ENCODE measurements at regions not wholly inside any gene's neighbourhood (a gene's known extent, or its start where the extent isn't known, plus 50 kb on each side); places are given as distances from the start of the nearest gene placed in this dataset.

- no peak for DNase-seq
Measured at GRCh38 chr4:26106776-26107175, 192.8 kb downstream of the SMIM20 start.

- DNase-seq, result no peak
Measured at GRCh38 chr4:26108054-26108453, 194.0 kb downstream of the SMIM20 start.

- no peak for DNase-seq
Measured at GRCh38 chr4:26110493-26110892, 196.5 kb downstream of the SMIM20 start.

GRCh38 chr4:26113339-26113940, 199.4 kb downstream of the SMIM20 start:
- no peak for DNase-seq

GRCh38 chr4:26116057-26116456, 202.0 kb downstream of the SMIM20 start:
- DNase-seq, result no peak

GRCh38 chr4:26120098-26120825, 200.6 kb upstream of the RBPJ start:
- no peak for DNase-seq

GRCh38 chr4:26122690-26123089, 198.1 kb upstream of the RBPJ start:
- no peak for DNase-seq

- DNase-seq, result no peak
Measured at GRCh38 chr4:26124753-26125321, 196.0 kb upstream of the RBPJ start.

- no peak for DNase-seq
Measured at GRCh38 chr4:26126143-26126718, 194.6 kb upstream of the RBPJ start.

GRCh38 chr4:26126994-26127393, 193.8 kb upstream of the RBPJ start:
- no peak for DNase-seq

- no peak for DNase-seq
Measured at GRCh38 chr4:26127851-26128337, 192.9 kb upstream of the RBPJ start.

GRCh38 chr4:26130173-26130572, 190.6 kb upstream of the RBPJ start:
- no peak for DNase-seq

GRCh38 chr4:26130841-26131432, 189.9 kb upstream of the RBPJ start:
- no peak for DNase-seq

- no peak for DNase-seq
Measured at GRCh38 chr4:26131711-26132110, 189.1 kb upstream of the RBPJ start.

GRCh38 chr4:26132858-26133257, 188.0 kb upstream of the RBPJ start:
- no peak for DNase-seq

GRCh38 chr4:26133840-26134239, 187.0 kb upstream of the RBPJ start:
- DNase-seq, result no peak

GRCh38 chr4:26135331-26135730, 185.5 kb upstream of the RBPJ start:
- no peak for DNase-seq

- no peak for DNase-seq
Measured at GRCh38 chr4:26136615-26137014, 184.2 kb upstream of the RBPJ start.

- DNase-seq, result no peak
Measured at GRCh38 chr4:26137288-26137687, 183.5 kb upstream of the RBPJ start.

- DNase-seq, result no peak
Measured at GRCh38 chr4:26139310-26139924, 181.4 kb upstream of the RBPJ start.

GRCh38 chr4:26140150-26140898, 180.5 kb upstream of the RBPJ start:
- no peak for DNase-seq

GRCh38 chr4:26141051-26141721, 179.6 kb upstream of the RBPJ start:
- DNase-seq, result no peak
